T47D (cell line): ENCODE measurements at regions not wholly inside any gene's neighbourhood (a gene's known extent, or its start where the extent isn't known, plus 50 kb on each side); places are given as distances from the start of the nearest gene placed in this dataset.
"Not testable (repeated sequence)": the region's sequence is repeated elsewhere in the genome, so short reads cannot be mapped to it uniquely, and the experiment has no call there.

Experiments
- DNase-seq, 2 experiments: peaks; one replicate each; pipeline versions ENCODE4 v3.0.0 to v3.0.0-alpha.2; 2011 to 2012; ENCODE audit warnings: low read depth in 1 of 2, low spot score in 1 of 2
- JUND ChIP-seq: IDR thresholded peaks from 2 replicates; pipeline ENCODE4 v1.6.1; 2012; ENCODE audit warnings: low read depth
- in situ Hi-C: cut with HindIII; loops from 2 replicates; pipeline ENCODE4 v1.10.0; 2016; ENCODE audit warnings: low sequenced_read_pairs, low pct_unique_long_range_greater_than_20kb

DNA sequence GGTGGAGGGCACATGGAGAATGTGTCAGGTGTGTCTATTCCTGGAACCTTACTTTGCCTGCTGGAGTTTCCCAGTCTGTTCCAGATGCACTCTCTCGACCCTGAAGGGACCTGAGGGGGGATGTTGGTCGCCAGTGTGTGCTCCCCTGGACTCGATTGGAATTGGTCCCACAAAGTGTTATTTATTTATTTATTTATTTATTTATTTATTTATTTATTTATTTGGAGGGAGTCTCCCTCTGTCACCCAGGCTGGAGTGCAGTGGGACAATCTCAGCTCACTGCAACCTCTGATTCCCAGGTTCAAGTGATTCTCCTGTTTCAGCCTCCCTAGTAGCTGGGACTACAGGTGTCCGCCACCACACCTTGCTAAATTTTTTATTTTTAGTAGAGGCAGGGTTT is 329.1 kb upstream of the ZNF337 start:
- DNase-seq, in situ Hi-C loops: not testable (repeated sequence)

DNA sequence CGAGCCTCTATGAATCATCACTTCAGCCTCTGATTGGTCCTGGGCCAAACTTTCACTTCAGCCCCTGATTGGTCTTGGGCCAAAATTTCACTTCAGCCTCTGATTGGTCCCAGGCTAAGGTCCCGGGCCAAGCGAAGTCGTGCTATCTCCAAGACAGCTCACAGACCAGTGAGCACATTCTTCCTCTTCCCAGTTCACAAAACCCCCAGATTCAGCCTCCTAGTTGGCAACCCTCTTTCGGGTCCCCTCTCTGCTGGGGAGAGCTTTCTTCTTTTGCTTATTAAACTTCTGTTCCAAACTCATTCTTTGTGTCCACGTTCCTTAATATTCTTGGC is 314.3 kb upstream of the ZNF337 start:
- DNase-seq, in situ Hi-C loops: not testable (repeated sequence)

DNA sequence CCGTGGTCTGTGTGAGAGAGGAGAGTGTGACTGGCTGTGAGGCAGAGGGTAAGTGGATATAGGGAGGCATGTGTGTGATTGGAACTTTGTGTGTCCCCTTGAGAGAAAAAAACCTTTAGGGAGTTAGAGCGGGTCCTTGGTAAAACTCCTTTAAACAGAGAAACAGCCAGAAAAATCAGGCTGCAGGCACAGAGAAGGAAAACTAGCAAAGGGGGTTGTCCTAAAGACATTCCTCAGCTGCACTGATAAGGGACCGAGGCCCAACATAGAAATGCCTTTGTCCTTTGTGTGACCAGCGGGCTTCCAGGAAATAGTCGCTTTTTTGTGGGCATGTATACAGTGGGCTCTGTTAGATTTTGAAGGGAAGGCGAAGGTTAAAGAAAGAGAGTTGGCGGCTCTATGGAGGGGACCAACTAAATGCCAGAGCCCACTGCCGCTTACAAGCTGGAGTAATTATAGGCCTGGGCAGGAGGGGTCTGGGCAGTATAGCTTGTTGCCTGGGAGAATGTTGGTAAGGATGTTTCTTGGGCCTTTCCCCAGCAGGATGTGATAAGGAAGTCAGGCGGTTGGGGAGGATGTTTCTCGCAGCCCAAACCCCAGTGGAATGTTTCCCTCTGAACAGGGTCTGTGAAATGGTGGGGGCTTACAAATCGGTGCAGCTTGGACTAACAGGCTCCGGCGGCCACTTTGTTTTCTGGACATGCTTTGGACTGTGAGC is 313.7 kb upstream of the ZNF337 start:
- peak in 1 of 2 experiments; percentile 7 for DNase-seq
- in situ Hi-C loops: not testable (repeated sequence)

DNA sequence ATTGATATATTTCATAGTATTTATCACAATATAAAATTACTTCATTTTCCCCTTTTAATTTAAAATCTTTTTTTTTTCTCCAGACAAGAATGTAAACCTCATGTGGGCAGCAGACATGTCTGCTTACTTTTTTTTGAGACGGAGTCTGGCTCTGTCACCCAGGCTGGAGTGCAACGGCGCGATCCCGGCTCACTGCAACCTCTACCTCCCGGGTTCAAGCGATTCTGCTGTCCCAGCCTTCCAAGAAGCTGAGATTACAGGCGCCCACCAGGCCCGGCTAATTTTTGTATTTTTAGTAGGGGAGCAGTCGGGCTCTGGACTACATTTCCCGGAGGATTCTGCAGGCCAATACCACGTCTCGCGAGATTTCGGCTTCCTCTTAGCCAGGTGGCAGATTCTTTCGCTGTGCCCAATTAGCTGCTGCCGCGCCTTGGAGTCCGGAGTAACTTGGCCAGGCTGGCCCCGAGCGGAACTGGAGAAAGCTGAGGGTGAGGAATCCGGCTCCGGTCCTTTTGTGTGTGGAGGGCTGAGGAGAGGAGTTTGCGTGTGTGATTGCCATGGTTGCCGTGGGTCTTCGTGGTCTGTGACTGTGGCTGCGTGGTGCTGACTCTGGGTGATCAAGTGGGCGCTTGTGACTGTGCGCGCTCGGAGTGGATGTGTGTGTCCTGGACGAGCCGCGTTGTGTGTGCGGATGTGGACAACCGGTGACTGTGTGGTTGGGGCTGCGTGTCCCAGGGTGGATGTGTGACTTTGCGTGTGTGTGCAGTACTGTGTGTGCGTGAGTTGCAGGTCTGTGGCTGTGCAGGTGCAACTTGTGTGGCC is 313.0 kb upstream of the ZNF337 start:
- peak; percentile 31 to 95 for DNase-seq
- in situ Hi-C loops: not testable (repeated sequence)

DNA sequence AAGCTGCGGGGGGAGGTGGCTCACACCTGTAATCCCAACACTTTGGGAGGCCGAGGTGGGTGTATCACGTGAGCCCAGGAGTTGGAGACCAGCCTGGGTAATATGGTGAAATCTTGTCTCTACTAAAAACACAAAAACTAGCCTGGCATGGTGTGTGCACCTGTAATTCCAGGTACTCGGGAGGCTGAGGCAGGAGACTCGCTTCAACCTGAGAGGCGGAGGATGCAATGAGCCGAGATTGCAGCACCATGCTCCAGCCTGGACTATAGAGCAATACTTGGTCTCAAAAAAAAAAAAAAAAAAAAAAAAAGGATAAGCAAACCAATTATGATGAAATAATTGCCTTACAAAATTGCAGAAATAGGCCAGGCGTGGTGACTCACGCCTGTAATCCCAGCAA is 311.4 kb upstream of the ZNF337 start:
- in situ Hi-C loops, DNase-seq: not testable (repeated sequence)

DNA sequence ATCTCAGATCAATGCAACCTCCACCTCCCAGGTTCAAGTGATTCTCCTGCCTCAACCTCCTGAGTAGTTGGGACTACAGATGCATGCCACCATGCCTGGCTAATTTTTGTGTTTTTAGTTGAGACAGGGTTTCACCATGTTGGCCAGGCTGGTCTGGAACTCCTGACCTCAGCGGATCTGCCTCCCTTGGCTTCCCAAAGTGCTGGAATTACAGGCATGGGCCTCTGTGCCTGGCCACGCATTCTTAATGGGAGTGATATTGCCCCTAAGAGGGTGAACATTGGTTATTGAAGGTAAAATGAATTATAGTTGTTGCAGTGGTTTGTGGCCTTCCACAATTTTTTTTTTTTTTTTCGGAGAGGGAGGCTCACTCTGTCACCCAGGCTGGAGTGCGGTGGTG is 309.5 kb upstream of the ZNF337 start:
- in situ Hi-C loops, DNase-seq: not testable (repeated sequence)

DNA sequence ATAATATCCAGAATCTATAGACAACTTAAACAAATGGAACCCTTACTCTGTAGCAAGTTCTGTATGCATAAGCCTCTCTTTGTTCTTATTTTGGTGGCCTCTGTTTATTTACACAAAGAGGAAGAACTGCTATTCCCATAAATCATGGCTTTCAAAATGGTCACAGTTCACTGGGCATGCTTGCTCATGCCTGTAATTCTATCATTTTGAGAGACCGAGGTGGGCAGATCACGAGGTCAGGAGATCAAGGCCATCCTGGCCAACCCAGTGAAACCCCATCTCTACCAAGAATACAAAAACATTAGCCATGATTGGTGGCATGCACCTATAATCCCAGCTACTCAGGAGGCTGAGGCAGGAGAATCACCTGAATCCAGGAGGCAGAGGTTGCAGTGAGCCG is 307.3 kb upstream of the ZNF337 start:
- in situ Hi-C loops, DNase-seq: not testable (repeated sequence)

DNA sequence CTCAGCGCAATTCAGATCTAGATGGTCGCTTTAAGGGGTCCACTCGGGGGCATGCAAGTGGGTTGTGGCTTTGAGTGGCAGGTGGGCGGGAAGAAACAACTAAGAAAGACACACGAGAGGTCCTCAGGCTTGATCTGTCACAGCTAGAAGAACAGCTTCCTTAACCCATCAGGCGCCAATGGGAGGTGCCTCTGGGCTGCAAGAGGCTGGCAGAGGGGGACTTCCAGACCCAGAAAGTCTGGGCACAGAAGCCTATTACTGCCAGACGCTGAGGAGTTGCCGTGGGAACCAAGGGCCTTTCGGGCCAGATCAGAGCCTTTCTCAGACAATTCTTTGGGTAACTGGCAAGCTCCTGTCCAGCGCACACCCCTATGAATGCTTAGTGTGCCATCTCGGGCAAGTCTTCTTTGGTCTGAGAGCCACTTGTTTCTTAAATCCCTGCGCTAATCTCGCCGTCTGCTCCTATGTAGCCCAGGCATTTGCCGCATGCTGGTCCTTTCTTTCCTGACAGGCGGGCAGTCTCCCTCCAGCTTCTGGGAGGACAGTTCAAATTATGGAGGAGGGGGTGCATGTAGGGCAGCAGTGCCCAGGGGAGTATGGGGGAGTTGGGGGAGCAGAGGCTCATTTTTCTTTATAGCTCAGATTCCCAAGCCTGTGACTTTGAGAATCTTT is 300.9 kb upstream of the ZNF337 start:
- DNase-seq, in situ Hi-C loops: not testable (repeated sequence)

DNA sequence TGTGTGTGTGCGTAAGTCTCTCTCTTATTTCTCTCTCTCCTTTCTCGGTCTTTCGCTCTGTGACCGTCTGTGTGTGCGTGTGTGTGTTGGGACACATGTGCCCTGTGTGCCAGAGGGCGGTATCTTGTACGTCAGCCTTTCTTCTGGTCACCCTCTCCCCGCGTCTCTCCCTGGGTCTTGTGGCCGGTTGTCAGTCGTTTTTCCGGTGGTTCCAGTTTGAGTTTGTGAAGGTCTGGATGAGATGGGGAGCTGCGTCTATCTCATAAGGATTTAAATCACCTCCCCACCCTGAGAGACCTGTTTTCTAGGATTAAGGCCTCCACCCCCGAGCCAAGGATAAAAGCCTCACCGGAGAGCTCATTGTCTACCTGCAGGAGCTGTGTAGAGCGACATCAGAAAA is 295.5 kb upstream of the ZNF337 start:
- in situ Hi-C loops: no loop called here
- no peak for TF ChIP-seq JUND
- no peak for DNase-seq

DNA sequence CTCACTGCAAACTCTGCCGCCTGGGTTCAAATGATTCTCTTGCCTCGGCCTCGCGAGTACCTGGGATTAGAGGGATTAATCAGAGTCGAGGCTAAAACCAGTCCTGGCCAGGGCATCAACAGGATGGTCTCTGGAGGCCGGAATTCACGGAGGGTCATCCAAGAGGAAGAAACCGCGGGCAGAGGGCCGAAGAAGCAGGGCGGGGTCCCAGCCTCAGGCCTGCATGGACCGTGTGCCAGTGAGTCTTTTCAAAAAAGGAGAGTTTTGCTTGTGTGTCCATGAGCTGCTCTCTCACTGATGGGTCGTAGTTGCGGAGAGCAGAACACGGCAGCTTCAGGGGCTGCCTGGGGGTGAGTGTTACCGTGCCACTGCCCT is 295.1 kb upstream of the ZNF337 start:
- in situ Hi-C loops: no loop called here

DNA sequence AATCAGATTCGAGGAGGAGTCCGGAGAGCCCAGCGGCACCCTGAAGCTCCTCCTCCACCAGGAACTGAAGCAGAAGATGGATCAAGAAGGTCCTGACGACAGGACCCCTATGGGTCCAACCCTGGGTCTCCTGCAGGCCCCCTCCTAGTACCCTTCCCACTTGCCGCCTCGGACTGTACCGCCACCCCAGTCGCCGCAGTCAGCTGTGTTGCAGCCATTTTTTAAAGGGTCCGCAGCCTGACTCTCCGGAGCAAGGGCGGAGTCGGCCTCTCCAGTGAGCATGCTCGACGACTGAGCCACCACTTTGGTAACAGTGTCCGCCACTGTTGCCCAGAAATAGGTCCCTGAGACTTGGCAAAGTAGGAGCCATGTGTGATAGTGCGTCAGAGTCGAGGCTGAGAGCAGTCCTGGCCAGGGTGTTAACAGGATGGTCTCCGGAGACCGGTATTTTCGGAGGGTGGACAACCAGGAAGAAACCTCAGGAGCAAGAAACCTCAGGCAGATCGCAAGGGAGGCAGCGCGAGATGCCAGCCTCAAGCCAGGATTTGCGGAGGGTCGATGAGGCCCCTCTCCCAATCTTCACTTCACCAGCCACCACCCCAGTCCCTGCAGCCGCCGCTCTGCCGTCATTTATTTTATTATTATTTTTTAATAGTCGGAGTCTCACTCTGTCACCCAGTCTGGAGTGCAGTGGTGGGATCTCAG is 294.6 kb upstream of the ZNF337 start:
- no peak for TF ChIP-seq JUND
- in situ Hi-C loops: no loop called here
- no peak for DNase-seq

More for the DNA sequence above, 295.1 kb upstream of the ZNF337 start:
- DNase-seq: no peak
- TF ChIP-seq JUND: no peak

DNA sequence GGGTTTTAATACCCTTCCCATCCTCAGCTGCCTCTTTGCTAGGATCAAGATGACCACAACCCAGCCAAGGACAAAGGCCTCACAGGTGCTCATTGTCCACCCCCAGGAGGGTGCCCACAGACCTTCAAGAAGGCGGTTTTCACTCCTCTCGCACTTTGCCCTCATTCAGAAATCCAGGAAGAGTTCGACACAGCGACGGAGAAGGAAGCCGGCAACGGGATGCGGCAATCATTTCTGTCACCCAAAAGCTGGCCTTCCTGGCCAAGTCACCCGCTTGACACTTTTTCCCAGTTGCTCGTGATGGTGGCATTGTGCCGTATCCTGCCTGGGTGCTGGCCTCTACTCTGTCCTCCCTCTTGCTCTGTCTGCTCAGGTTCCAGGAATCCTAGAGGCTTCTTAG is 293.0 kb upstream of the ZNF337 start:
- DNase-seq, in situ Hi-C loops: not testable (repeated sequence)

DNA sequence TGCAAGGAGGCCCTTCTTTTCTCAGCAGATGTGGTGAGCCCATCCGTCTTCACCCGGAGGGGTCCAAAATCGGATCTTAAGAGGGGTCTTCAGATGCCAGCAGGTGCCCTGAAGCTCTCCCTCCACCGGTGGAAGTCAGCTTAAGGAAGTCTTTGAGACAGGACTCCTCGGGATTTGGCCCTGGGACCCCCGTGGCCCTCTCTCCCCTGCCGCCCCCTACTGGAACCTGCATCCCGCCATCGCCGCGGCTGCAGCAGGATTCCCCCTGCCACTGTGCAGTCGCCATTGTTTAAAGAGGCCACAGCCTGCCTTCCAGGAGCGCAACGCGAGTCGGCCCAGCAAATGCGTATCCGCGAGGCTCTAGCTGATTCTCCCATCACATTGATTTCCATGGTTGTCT is 292.5 kb upstream of the ZNF337 start:
- in situ Hi-C loops: no loop called here
- TF ChIP-seq JUND: no peak
- DNase-seq: no peak

DNA sequence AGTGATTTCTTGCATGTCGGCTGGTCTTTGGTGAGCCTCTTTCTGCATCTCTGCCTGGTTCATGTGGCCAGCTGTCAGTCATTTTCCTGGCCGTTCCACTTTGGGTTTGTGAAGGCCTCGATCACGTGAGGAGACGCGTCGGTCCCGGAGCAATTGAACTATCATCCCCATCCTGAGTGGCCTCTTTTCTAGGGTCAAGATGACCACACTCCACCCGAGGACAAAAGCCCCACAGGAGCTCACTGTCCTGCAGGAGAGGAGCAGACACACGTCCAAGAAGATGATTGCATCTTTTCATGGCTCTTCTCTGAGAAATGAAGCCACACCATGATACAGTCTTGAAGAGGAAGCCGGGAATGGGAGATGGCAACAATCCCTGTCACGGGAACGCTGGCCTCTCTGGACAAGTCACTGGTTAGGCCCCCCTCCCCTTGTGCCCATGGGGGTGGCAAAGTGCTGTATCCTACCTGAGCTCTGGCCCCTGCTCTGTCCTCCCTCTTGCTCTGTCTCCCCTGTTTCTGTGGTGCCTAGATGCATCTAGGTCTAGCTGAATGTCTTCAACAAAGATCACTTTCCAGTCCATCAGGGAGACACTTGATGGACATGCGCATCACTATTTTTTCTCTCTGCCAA is 291.4 kb upstream of the ZNF337 start:
- DNase-seq, in situ Hi-C loops: not testable (repeated sequence)
